Activated T-helper 1 cell treated with anti-CD3 and anti-CD28 coated beads, Interleukin-2, amount 50 U/mL, for 16 hours (primary cell): ENCODE measurements at regions not wholly inside any gene's neighbourhood (a gene's known extent, or its start where the extent isn't known, plus 50 kb on each side); places are given as distances from the start of the nearest gene placed in this dataset.

Experiments used
- DNase-seq, 2 donors: peaks; one replicate each; pipeline ENCODE4 v3.0.0-alpha.2; 2020; ENCODE audit warnings: low read depth in 1 of 2, low spot score in 1 of 2

DNA sequence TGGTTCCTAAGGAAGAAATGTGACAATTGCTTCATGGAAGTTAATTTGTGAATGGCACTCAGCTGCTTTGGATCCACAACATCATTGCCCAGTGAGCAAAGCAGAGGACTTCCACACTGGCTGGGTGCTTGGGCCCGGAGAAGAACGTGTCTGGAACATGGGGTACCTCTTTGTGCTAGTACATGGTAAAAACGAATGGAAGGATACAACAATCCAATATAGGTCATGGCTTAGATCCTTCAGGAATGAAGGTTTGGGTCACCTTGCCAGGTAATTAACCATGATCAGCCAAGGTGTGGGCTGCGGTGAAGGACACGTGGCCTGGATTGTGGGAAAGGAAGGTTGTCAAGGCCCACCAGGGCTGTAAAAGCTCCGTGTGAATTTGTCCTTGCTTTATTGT lies 245.9 kb upstream of the HS6ST1 start:
- no peak for DNase-seq

DNA sequence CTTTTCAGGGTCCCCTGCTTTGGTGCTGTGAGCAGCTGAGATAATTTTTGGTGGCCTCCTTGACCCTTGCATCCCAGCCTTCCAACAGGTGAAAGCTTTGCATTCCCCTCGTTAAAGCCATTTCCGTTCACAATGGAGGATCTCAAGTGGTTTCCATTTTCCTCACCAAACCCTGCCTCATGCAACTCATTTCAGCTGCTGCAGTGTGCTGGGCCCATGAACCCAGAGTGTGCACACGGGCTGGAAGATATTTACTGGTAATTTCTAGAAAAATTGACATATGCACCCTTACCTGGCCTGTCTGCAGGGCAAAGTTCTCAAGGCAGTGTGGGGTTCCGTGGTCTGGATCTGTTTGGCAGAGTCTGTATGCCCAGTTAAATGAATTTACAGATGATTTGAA lies 246.8 kb upstream of the HS6ST1 start:
- DNase-seq = no peak

DNA sequence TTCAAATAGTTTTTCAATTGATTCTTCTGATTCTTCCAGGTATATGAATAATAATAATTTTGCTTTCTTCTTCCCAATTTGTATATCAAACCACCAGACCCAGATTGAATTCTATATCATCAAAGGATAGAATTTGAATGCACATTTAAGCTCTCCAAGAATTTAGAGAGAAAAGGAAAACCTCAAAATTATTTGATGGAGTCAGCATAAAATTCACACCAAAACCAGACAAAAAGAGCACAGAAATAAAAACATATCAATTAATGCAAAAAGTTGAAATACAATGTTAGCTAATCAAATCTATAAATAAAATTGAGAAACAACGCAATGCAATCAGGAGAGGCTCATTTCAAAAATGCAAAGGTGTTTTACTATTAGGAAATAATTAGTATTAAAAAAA lies 248.0 kb upstream of the HS6ST1 start:
- no peak for DNase-seq

DNA sequence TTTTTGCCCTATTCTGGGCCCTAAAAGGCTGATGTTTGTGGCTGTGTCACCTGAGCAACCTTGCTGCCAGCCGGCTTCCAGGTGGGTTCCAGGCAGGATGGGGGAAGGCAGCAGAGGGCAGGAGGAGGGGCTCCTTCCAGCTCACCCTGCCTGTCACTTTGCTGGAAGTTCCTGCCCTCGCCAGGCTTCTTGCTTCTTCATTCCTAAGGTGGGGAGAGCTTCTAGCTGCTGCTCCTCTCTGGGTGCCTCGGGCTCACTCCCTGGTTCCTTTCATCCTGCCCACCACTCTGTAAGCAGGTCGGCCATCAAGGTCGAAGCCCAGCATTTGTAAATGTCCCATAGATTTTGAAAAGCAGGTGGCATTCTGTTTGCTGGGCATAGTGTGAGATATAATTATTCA lies 249.4 kb upstream of the HS6ST1 start:
- DNase-seq = no peak

DNA sequence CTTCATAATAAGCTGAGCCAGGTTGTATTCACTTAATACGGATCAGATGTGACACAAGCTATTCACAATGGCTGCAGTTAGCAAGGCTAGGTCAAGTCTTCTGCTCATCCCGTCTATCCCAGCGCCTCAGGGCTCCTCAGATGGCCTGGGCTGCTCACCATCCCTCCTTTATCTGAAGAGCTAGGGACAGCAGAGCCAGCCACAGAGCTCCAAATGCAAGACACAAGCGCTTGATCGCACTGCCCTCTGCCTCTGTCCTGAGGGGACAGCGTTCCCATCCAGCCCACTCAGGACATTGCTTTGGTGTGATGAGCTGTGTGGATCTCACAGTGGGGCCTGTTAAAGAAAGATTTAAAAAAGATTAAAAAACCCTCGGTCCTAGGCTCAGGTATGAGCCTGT lies 254.4 kb upstream of the HS6ST1 start:
- DNase-seq = no peak

DNA sequence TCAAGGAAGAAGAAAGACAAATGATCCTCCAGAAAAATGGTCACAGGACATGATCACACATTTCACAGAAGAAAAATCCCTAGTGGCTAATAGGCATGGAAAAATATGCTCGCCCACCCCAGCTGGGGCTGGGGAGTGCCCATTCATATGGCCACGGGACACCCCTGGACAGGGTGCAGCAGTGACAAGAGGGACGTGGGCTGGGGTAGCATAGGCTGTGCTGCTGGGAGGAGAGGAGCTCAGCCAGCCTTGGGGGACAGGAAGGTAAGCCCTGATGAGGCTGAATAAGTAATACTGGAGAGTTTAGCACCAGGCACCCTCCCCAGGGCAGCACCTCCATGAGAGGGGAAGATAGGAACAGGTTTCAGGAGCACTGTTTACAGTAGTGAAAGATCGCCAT lies 254.9 kb upstream of the HS6ST1 start:
- DNase-seq = no peak

DNA sequence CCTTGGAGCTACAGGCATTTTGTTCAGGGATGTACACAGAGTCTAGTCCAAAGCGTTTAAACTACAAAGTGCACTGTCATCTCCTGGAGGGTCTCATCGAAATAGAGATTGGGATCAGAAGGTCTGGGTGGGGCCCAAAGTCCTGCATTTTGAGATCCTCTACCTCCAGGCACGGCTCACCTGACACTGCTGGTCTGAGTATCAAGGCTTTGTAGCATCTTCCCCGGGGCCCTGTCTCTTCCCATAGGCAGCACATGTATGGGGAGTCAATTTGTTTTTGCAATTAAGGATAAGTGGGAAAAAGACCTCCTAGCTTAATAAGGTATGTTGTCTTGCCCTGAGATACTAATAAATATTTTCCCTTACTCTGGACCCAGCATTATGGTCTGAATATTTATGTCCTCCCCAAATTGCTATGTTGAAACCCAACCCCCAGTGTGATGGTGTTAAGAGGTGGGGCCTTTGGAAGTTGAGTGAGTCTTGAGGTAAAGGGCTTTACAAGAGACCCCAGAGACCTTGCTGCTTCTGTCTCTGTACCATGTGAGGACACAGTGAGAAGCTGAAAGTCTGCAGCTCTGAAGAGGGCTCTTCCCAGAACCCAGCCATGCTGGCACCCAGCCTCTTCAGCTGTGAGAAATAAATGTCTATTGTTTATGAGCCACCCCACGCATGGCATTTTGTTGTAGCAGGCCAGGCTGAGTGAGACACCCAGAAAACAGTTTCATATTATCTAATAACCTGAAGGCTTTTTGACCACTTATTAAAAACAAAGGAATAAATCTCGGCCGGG lies 258.7 kb upstream of the HS6ST1 start:
- no peak for DNase-seq

DNA sequence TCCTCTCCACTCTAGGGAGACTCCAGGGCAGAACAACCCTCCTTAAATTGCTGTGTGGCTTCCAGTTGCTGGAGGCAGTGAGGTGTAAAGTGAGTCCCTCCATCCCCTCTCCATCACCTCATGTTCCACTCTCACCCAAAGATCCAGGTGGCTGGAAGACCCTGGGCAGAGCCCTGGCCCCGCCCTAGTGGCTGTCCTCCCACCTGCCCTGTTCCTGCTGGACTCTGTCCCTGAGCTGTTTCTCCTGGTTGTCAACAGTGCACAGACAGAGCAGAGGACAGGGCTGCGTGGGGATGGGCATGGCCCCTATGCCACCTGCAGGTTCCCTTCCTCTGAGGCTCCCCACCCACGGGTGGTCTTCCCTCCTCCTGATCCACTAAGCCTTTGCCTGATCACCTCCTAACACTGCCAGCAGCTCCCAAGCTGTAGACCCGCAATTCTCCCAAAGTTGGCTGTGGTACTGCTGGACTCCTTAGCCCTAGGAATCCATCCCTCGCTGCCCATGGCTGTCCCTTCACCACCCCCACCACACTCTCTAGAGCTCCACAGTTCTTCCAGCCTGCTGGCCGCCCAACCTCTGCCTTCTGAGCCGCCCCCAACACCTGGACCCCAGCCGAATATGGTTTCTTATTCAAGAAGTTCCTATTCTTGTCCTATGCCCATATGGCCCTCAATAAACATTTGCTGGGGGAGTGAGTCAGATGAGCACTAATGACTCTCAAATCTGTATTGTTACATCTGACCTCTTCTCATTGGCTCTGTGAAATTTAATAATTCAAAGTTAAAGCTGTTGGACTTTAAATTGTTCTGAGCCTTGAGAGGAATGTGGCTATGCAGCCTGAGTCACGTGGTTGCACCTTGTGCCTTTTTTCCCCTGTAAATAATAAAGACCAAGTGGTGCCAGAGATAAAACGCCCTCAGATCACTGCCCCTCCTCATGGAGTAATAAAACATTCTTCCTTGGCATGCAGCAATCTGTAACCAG lies 260.0 kb upstream of the HS6ST1 start:
- no peak for DNase-seq

DNA sequence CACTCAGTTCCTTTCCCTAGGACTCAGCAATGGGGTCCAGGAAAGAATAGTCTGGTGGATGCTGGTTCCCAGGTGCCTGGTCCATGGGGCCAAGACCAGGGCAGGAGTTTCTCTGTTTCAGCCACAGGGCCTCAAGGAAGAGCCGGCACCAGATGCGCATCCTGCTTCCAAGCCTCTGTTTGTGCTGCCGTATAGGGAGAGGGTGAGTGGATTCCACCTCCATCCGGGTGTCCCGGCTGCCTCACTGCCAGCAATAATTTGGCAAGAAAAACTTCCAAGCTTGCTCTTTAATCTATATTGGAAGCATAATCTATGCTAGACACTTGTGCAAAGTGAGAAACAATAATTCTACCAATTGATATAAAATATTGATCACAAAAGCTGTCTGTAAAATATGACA lies 261.2 kb upstream of the HS6ST1 start:
- DNase-seq = no peak

DNA sequence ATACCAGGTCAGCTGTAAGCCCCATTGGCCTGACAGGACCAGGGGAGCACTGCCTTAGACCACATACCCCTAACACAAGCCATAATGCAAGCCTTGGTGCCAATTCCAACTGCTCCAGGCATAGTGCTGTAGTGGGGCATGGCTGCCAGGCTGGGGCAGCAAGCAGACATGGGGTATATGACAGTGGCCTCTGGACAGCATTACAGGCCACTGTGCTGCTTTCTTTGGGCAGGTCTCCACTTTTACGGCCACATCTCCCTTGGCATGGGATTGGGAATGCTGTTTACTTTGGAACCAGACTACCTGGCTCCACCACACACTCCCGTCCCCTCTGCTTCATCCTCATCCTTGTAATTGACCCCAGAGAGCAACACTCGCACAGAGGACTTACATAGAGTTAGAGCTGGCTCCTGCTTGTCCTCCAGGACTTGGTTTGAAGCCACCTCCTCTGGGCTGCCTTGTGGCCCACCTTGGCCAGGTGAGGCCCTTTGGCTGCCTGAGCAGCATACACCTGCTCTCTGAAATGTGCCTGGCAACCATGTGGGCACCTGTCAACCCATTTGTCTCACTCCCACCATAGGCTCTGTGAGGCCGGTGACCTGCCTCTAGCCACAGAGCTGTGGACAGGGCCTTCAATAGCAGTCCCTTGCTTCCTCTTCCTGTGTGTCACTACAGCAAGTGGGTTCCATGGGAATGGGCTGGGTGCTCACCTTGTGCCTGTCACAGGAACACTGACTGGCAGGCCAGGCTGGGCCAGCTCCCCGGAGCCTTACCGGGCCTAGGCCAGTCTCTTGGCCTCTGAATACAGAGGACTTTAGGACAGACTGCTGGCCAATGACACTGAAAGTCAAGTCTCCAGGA lies 262.6 kb upstream of the HS6ST1 start:
- no peak for DNase-seq

DNA sequence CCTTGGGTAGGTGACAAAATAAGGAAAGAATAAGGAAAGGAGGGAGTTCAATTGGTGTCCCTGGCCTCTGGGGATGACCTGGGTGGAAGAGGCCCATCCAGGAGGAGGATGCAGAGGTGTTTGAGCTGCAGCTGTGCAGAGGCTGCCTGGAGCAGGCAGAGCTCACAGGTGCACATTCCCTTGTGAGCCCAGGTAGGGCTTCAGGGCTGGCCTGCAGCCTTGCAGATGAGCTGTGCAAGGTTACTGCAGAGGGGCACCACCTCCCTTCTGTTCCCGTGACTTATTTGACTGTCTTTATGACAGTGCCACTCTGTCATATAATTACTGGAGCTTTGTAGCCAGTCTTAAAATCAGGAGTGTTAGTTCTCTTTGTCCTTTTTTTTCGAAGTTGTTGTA lies 263.2 kb upstream of the HS6ST1 start:
- no peak for DNase-seq

DNA sequence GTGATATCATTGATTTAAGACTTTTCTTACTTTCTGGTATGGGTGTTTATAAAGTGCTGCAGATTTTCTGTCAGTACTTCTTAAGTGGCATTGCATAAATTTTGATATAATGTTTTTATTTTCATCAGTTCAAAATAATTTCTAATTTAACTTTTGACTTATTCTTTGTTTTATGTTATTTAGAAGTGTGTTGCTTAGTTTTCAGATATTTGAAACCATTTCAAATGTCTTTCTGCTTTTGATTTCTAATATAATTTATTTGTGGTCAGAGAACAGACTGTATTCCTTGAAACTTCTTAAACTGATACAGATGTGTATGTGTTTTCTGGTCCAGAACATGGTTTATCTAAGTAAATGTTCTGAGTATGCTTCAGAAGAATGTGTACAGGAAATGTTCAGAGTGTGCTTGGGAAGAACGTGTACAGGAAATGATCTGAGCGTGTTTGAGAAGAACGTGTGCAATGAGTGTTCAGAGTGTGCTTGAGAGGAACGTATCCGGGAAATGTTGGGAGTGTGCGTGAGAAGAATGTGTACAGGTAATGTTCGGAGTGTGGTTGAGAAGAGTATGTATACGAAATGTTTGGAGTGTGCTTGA lies 265.7 kb upstream of the HS6ST1 start:
- no peak for DNase-seq

DNA sequence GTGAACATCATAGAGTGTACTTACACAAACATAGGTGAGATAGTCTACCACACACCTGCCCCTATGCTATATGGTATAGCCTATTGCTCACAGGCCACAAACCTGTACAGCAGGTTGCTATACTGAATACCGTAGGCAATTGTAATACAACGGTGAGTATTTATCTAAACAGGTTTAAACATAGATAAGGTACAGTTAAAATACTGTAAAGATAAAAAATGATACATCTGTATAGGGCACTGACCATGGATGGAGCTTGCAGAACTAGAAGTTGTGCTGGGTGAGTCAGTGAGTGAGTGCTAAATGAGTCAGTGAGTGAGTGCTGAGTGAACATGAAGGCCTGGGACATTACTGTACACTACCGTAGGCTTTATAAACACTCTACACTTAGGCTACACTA lies 267.0 kb upstream of the HS6ST1 start:
- DNase-seq = no peak

DNA sequence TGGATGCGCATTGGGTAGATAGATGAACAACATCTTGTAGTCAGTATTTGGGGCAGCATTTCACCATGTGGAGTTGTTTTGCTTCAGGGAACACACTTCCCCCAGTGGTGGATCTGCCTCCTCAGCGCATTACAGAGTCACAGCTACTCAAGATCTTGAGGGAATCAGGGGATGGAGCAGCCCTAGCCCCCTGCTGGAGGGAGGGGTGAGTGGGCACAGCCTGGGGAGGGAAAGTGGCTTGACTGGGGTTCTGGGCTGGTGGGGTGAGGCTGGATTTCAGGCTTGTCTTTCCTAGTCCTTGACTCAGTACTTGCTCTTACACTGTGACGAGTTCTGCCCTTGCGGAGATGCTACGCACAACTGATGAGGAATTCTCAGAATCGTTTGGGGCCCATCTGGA lies 271.0 kb upstream of the HS6ST1 start:
- no peak for DNase-seq

DNA sequence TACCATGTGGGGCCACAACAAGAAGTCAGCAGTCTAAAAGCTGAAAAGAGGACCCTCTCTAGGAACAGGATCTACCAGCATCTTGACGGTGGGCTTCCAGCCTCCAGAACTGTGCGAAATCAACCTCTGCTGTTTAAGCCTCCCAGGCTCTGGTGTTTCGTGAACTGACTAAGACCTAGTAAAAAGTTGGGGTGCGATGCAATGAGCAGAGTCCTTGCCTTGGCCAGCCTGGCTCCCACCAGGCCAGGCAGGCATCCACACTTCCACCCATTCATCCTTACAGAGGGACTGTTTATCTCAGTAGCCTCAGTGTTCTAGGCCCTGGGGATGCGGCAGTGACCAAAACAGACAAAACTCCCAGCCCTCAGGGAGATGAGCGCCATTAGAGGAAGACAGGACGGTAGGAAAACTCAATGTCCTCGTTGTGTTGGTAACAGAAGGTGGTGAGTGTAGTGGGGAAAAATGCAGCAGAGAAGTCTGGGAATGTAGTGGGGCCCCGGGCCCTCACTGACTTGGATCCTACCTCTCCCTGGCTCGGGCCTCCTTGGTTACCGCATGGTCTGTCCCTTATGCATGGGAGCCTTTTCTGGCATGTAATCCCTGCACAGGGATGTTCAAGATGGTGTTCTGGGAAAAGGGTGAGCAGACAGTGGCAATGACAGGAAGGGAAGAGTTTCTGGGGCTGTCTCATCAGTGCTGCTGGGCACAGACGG lies 271.8 kb upstream of the HS6ST1 start:
- no peak for DNase-seq

DNA sequence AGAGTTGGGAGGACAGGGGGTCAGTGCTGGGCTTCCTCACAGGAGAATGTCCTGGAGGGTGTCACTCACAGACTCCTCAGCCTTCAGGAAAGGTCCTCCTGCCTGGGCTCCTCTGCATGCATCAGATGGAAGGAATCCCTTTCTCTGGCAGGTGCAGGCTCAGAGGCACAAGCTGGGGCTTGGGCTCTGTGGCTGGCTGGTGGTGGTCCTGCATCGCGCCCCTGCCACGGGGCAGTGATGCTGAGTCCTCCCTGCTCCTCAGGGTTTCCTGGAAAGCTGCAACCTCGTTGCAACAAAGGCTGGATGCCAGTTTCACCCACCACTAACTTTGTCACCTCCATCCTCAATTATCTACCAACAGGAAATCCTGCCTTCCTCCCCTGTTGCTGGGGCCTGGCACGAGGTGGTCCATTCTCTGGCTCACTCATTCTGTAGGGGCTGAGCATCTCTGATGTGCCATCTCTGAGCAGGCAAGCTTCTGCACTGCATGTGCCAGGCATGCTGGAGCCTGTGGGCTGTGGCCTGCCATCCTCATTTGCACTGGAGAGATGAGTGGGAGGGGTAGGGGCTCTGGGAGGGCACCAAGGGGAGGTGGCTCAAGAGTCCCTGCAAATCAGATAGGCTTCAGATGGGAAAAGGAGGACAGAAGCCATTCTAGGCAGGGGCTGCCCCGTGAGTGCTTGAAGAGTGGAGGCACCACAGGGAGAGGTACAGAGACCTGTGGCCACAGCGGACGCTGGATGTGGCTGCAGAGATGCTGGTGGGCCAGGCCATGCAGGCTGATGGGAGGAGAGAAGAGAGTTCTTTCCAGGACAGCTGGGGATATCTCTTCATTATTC lies 272.6 kb upstream of the HS6ST1 start:
- DNase-seq = no peak

DNA sequence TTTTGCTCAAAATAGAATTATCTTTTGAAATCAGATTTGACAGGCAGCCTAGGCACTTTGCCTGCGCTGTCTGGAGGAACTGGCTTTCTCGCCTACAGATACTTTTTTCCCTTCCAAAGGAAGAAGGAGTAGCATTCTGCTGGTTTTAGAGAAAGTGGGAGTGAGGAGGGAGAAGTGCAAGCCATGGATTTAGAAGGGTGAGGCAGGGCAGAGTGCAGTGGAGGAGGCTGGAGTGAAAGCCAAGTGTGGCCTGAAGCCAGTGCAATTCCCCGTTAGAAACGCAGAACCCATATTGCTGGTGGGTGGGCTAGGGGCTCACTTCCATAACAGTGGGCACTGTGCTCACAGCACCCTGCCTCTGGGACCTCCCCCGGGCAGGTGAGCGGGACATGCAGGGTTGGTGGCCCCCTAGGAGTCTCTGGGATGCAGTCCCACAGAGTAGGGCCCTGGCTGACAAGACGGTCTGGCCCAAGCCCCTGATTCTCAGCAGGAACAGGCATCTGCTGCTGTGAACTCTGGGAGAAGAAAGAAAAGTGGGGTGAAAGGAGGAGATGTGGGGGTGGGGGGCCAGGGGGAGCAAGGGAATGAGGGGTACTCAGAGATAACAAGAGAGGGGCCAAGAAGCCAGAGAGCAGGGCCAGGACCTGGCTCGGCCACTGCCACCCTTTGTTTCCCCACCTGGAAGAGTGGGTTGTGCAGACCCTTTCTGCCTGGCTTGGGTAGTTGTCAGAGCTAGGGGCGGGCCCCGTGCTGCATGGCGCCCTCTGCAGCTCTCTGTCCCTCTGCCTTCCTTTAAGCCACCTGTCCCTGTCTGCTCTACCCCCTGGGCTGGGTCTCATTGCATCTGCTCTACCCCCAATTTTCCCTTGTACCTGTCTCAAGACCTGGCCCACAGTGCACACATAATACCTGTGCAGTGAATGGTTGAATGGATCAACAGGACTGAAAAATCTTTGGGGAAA lies 273.5 kb upstream of the HS6ST1 start:
- no peak for DNase-seq

DNA sequence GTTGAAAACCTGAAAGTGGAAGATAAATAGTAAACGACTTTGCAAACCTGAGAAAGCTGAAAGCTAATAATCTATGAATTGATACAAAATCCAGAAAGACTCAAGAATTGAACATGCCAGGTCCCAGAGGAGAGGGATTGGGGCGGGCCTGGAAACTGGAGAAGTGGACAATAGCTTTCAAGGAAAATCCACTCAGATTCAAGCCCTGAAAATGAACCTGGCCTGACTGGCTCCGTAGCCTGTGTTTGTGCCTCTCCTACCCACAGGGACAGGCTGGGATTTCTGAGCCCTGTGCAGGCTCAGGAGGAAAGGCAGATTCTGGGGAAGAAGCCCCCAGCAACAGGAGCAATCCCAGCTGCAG lies 274.8 kb upstream of the HS6ST1 start:
- no peak for DNase-seq
